ENCODE measurements at regions not wholly inside any gene's neighbourhood (a gene's known extent, or its start where the extent isn't known, plus 50 kb on each side); places are given as distances from the start of the nearest gene placed in this dataset.

- DNase-seq (ENCODE audit: low read depth in 4 of 4, low spot score in 3 of 4), result no peak
Measured at GRCh38 chr12:94026596-94026995, 121.8 kb upstream of the PLXNC1 start.

- no peak for DNase-seq (ENCODE audit: low read depth in 4 of 4, low spot score in 3 of 4)
Measured at GRCh38 chr12:94027561-94027960, 120.8 kb upstream of the PLXNC1 start.

- no peak for DNase-seq (ENCODE audit: low read depth in 4 of 4, low spot score in 3 of 4)
Measured at GRCh38 chr12:94031763-94032162, 116.6 kb upstream of the PLXNC1 start.

GRCh38 chr12:94032368-94032767 lies 116.0 kb upstream of the PLXNC1 start:
- DNase-seq (ENCODE audit: low read depth in 4 of 4, low spot score in 3 of 4), result no peak

- no peak for DNase-seq (ENCODE audit: low read depth in 4 of 4, low spot score in 3 of 4)
Measured at GRCh38 chr12:94033101-94033500, 115.3 kb upstream of the PLXNC1 start.

- DNase-seq (ENCODE audit: low read depth in 4 of 4, low spot score in 3 of 4), result no peak
Measured at GRCh38 chr12:94033784-94034183, 114.6 kb upstream of the PLXNC1 start.

GRCh38 chr12:94037444-94037843 lies 110.9 kb upstream of the PLXNC1 start:
- no peak for DNase-seq (ENCODE audit: low read depth in 4 of 4, low spot score in 3 of 4)

GRCh38 chr12:94038605-94039004 lies 109.8 kb upstream of the PLXNC1 start:
- no peak for DNase-seq (ENCODE audit: low read depth in 4 of 4, low spot score in 3 of 4)

- DNase-seq (ENCODE audit: low read depth in 4 of 4, low spot score in 3 of 4), result no peak
Measured at GRCh38 chr12:94039199-94039840, 109.1 kb upstream of the PLXNC1 start.

GRCh38 chr12:94039914-94040313 lies 108.5 kb upstream of the PLXNC1 start:
- no peak for DNase-seq (ENCODE audit: low read depth in 4 of 4, low spot score in 3 of 4)

GRCh38 chr12:94041850-94042249 lies 106.5 kb upstream of the PLXNC1 start:
- no peak for DNase-seq (ENCODE audit: low read depth in 4 of 4, low spot score in 3 of 4)

- no peak for DNase-seq (ENCODE audit: low read depth in 4 of 4, low spot score in 3 of 4)
Measured at GRCh38 chr12:94042321-94042720, 106.1 kb upstream of the PLXNC1 start.

- no peak for DNase-seq (ENCODE audit: low read depth in 4 of 4, low spot score in 3 of 4)
Measured at GRCh38 chr12:94046626-94047410, 101.6 kb upstream of the PLXNC1 start.

GRCh38 chr12:94047781-94048567 lies 100.4 kb upstream of the PLXNC1 start:
- DNase-seq (ENCODE audit: low read depth in 4 of 4, low spot score in 3 of 4), result peak in 1 of 4 donors; percentile 56

- no peak for DNase-seq (ENCODE audit: low read depth in 4 of 4, low spot score in 3 of 4)
Measured at GRCh38 chr12:94048757-94049156, 99.6 kb upstream of the PLXNC1 start.

GRCh38 chr12:94049718-94050117 lies 98.7 kb upstream of the PLXNC1 start:
- no peak for DNase-seq (ENCODE audit: low read depth in 4 of 4, low spot score in 3 of 4)

GRCh38 chr12:94053676-94054075 lies 94.7 kb upstream of the PLXNC1 start:
- DNase-seq (ENCODE audit: low read depth in 4 of 4, low spot score in 3 of 4), result no peak

- no peak for DNase-seq (ENCODE audit: low read depth in 4 of 4, low spot score in 3 of 4)
Measured at GRCh38 chr12:94055528-94055927, 92.8 kb upstream of the PLXNC1 start.

GRCh38 chr12:94056419-94057158 lies 91.8 kb upstream of the PLXNC1 start:
- no peak for DNase-seq (ENCODE audit: low read depth in 4 of 4, low spot score in 3 of 4)

GRCh38 chr12:94057262-94058151 lies 90.9 kb upstream of the PLXNC1 start:
- no peak for DNase-seq (ENCODE audit: low read depth in 4 of 4, low spot score in 3 of 4)

Measured in left renal pelvis (tissue), 4 donors.